ENCODE measurements at regions not wholly inside any gene's neighbourhood (a gene's known extent, or its start where the extent isn't known, plus 50 kb on each side); places are given as distances from the start of the nearest gene placed in this dataset.

DNA sequence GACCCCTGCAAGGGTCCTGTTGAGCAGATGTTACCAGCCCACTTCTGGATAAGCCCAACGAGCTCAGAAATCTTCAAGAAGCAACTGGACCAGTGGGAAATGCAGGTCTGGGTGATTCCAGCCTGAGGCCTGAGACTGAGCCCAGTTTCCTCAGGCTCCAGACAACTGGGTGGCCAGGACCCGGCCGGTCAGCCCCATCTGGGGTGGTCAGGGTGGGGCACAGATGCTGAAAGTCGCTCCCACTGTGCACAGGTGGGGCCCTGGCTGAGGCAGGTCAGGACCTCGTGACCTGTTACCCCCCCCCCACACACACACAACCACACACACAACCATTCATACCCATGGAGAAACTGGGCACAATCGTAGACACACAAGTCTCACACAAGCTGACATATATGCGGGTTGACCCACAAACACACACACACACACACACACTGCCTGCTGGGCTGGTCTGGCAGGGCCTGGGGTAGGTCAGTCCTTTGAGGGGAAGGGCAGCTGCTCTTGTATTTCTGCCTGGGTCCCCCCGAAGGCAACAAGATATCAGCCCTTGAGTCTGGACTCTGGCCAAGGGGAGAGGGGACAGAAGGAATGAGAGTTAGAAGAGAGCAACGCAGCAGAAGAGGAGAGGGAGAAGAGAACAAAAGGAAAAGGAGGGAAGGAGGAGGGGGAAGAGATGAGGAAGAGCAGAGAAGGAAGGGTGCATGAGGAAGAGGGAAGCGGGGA, 99.0 kb upstream of the CDH5 start:
- ChIA-PET CTCF (no interaction called here), POLR2A (no interaction called here)
- H3K9me3 ChIP-seq (ENCODE audit: control insufficient read depth in 2 of 3, low read length in 3 of 3), result no peaks in the 10 kb centered on the region
- no peaks in the 10 kb centered on the region for H3K36me3 ChIP-seq (ENCODE audit: control insufficient read depth in 2 of 3, insufficient read depth in 3 of 3, low read length in 3 of 3)
- H3K4me1 Mint-ChIP-seq, result peaks cover 0 to 11% (median 5%) of the 10 kb centered on the region in 7 donors
- ATAC-seq (no peak), DNase-seq (no peak)
- H3K27ac ChIP-seq (ENCODE audit: low read depth, low read length), result no peak overlapping the region
- H3K27me3 Mint-ChIP-seq, result peaks cover 25 to 70% (median 46%) of the 10 kb centered on the region in 5 donors
- no peak overlapping the region for H3K4me3 ChIP-seq (ENCODE audit: low read length)
- peaks cover 0 to 2% of the 10 kb centered on the region in 2 donors for H3K27me3 ChIP-seq (ENCODE audit: control insufficient read depth in 2 of 2, insufficient read depth in 2 of 2, low read length in 2 of 2)
- H3K4me3 Mint-ChIP-seq, result no peak overlapping the region
- no peaks in the 10 kb centered on the region for H3K4me1 ChIP-seq (ENCODE audit: control insufficient read depth in 2 of 2, insufficient read depth in 2 of 2, low read length in 2 of 2)
- no peaks in the 10 kb centered on the region for H3K9me3 Mint-ChIP-seq
- intact Hi-C loops (cut with micrococcal nuclease), result no loop called here
- H3K36me3 Mint-ChIP-seq, result no peaks in the 10 kb centered on the region
- no peak overlapping the region for H3K27ac Mint-ChIP-seq

DNA sequence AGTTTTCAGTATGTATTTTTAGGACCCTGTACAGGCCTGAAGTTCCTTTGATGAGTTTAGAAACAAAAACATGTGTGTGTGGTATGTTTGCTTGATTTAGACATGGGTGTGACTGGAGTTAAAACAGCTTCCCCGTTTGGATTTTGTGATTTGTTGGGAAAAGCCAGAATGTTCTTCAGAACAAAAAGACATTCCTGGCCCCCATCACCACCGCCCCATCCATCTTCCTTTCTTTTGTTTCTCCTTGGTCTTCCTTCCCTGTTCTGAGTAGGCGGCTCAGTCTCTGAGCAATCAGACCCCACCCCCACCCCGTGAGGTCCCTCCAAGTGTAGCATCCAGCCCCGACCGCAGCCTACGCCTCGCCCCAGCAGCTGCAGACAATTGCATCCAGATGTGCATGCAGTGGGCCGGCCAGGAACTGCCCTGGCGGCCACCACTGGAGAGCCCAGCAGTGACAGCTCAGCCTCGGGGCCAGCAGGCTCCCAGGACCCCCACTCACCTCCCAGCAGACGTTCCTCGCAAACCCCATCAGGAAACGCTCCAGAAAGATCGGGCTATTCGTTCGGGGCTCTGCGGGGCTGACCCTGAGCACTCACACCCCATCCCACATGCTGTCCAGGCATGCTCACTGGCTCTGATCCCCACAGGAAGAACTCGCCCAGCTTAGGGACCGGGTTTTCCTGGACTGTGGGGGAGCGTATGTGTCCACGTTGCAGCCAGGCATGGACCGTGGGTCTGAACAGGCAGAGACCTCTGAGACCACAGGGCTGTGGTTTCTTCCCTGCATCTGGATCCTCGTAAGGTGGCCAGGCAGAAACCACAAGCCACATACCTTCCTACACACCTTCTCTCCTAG, 99.8 kb upstream of the CDH5 start:
- Histone ChIP-seq H3K4me1 (ENCODE audit: control insufficient read depth in 2 of 2, insufficient read depth in 2 of 2, low read length in 2 of 2) (no peaks in the 10 kb centered on the region), H3K4me3 (ENCODE audit: low read length) (no peak overlapping the region), H3K27ac (ENCODE audit: low read depth, low read length) (no peak overlapping the region), H3K27me3 (ENCODE audit: control insufficient read depth in 2 of 2, insufficient read depth in 2 of 2, low read length in 2 of 2) (peaks cover 0 to under 1% of the 10 kb centered on the region in 2 donors), H3K36me3 (ENCODE audit: control insufficient read depth in 2 of 3, insufficient read depth in 3 of 3, low read length in 3 of 3) (no peaks in the 10 kb centered on the region), H3K9me3 (ENCODE audit: control insufficient read depth in 2 of 3, low read length in 3 of 3) (no peaks in the 10 kb centered on the region)
- Mint-ChIP-seq H3K4me3 (no peak overlapping the region), H3K27me3 (peaks cover 25 to 70% (median 46%) of the 10 kb centered on the region in 5 donors), H3K27ac (no peak overlapping the region), H3K9me3 (no peaks in the 10 kb centered on the region), H3K36me3 (no peaks in the 10 kb centered on the region), H3K4me1 (peaks cover 0 to 12% (median 5%) of the 10 kb centered on the region in 7 donors)
- ATAC-seq (no peak), DNase-seq (no peak)
- CTCF ChIA-PET, result no interaction called here
- POLR2A ChIA-PET, result no interaction called here
- intact Hi-C loops (cut with micrococcal nuclease), result no loop called here

DNA sequence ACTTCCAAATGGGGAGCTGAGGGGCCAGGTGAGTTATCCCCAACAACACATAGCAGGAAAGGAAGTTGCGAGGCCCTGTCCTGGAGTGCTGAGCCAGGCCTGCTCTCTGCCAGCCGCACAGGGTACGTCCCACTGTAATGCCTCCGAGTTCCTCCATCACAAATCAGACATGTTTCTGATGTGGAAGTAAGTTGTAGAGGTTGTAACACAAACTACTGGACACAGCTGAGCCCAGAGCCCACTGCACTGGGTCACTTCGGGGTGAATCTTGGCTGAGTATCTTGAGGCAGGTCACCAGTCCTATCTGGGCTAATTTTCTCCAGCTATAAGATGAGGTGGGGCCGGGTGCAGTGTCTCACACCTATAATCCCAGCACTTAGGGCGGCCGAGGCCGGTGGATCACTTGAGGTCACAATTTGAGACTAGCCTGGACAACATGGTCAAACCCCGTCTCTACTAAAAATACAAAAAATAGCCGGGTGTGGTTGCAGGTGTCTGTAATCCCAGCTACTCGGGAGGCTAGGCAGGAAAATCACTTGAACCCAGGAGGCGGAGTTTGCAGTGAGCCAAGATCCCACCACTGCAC, 100.8 kb upstream of the CDH5 start:
- CTCF ChIA-PET, result no interaction called here
- DNase-seq, result no peak

DNA sequence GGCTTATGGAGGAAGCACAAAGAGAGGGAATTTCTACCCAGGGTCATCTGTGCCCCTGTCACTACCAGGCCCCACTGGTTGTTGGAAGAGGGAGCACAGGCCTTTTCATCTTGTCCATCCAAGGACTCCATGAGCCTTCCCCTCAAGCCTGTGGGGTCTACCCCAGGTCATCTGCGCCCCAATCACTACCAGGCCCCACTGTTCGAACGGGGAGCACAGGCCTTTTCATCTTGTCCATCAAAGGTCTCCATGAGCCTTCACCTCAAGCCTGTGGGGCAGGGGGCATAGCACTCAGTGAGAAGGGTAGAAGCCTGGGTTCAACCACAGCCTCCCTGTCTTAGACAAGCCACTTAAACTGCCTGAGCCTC, 101.5 kb upstream of the CDH5 start:
- ChIA-PET POLR2A (no interaction called here), CTCF (no interaction called here)
- H3K27ac Mint-ChIP-seq, result no peak overlapping the region
- H3K9me3 Mint-ChIP-seq, result no peaks in the 10 kb centered on the region
- DNase-seq, result no peak
- Histone ChIP-seq H3K9me3 (ENCODE audit: control insufficient read depth in 2 of 3, low read length in 3 of 3) (no peaks in the 10 kb centered on the region), H3K4me3 (ENCODE audit: low read length) (no peak overlapping the region), H3K36me3 (ENCODE audit: control insufficient read depth in 2 of 3, insufficient read depth in 3 of 3, low read length in 3 of 3) (no peaks in the 10 kb centered on the region), H3K4me1 (ENCODE audit: control insufficient read depth in 2 of 2, insufficient read depth in 2 of 2, low read length in 2 of 2) (no peaks in the 10 kb centered on the region), H3K27me3 (ENCODE audit: control insufficient read depth in 2 of 2, insufficient read depth in 2 of 2, low read length in 2 of 2) (no peaks in the 10 kb centered on the region), H3K27ac (ENCODE audit: low read depth, low read length) (no peak overlapping the region)
- ATAC-seq, result no peak
- peaks cover 19 to 63% (median 40%) of the 10 kb centered on the region in 5 donors for H3K27me3 Mint-ChIP-seq
- peaks cover 0 to 11% (median 5%) of the 10 kb centered on the region in 7 donors for H3K4me1 Mint-ChIP-seq
- no peak overlapping the region for H3K4me3 Mint-ChIP-seq
- intact Hi-C loops (cut with micrococcal nuclease), result no loop called here
- H3K36me3 Mint-ChIP-seq, result no peaks in the 10 kb centered on the region

More for the DNA sequence above, 100.8 kb upstream of the CDH5 start:
- no peak overlapping the region for H3K27ac Mint-ChIP-seq
- H3K27me3 Mint-ChIP-seq, result peaks cover 20 to 65% (median 41%) of the 10 kb centered on the region in 5 donors
- ATAC-seq, result no peak
- peaks cover 0 to 11% (median 5%) of the 10 kb centered on the region in 7 donors for H3K4me1 Mint-ChIP-seq
- H3K36me3 ChIP-seq (ENCODE audit: control insufficient read depth in 2 of 3, insufficient read depth in 3 of 3, low read length in 3 of 3), result no peaks in the 10 kb centered on the region
- intact Hi-C loops (cut with micrococcal nuclease), result no loop called here
- H3K4me3 Mint-ChIP-seq, result no peak overlapping the region
- no peaks in the 10 kb centered on the region for H3K27me3 ChIP-seq (ENCODE audit: control insufficient read depth in 2 of 2, insufficient read depth in 2 of 2, low read length in 2 of 2)
- no peaks in the 10 kb centered on the region for H3K9me3 ChIP-seq (ENCODE audit: control insufficient read depth in 2 of 3, low read length in 3 of 3)
- H3K4me1 ChIP-seq (ENCODE audit: control insufficient read depth in 2 of 2, insufficient read depth in 2 of 2, low read length in 2 of 2), result no peaks in the 10 kb centered on the region
- no peak overlapping the region for H3K4me3 ChIP-seq (ENCODE audit: low read length)
- no peak overlapping the region for H3K27ac ChIP-seq (ENCODE audit: low read depth, low read length)
- no peaks in the 10 kb centered on the region for H3K9me3 Mint-ChIP-seq
- POLR2A ChIA-PET, result no interaction called here
- no peaks in the 10 kb centered on the region for H3K36me3 Mint-ChIP-seq

DNA sequence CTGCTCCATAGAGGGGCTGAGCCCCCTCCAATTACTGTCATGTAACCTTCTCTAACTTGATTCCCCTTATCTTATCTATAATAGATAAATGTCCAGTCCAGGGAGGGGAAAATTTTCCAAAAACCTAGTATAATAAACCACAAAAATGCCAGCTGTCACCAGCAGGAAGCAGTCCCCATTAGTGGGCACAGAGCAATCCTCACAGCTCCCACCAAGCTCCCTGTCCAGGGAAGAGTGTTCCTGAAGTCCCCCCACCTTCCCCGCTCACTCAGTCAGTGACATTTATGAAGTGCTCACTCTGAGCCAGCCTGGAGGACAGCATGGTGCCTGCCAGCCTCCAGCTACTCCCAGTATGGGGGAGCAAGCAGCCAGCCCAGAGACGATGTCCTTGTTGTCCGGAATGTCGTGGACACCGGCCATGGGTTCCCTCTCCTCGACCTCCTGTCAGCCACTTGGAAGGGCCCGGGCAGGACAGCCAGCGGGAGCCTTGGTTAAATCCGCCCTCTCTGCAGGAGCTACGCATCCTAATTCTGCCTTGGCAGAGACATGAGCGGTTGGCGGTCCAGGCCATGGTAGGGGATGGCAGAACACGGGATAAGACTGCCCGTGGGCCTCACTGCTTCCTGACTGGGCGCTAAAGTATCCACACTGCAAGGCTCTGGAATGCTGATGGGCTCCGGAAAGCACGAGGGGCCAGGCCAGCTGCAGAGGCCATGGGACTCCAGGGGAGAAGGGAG, 102.0 kb upstream of the CDH5 start:
- Mint-ChIP-seq H3K27ac (no peak overlapping the region), H3K9me3 (no peaks in the 10 kb centered on the region), H3K27me3 (peaks cover 19 to 62% (median 39%) of the 10 kb centered on the region in 5 donors), H3K4me3 (no peak overlapping the region), H3K4me1 (peaks cover 0 to 11% (median 5%) of the 10 kb centered on the region in 7 donors), H3K36me3 (no peaks in the 10 kb centered on the region)
- ChIA-PET POLR2A (no interaction called here), CTCF (no interaction called here)
- intact Hi-C loops (cut with micrococcal nuclease), result no loop called here
- Histone ChIP-seq H3K27ac (ENCODE audit: low read depth, low read length) (no peak overlapping the region), H3K36me3 (ENCODE audit: control insufficient read depth in 2 of 3, insufficient read depth in 3 of 3, low read length in 3 of 3) (no peaks in the 10 kb centered on the region), H3K4me1 (ENCODE audit: control insufficient read depth in 2 of 2, insufficient read depth in 2 of 2, low read length in 2 of 2) (no peaks in the 10 kb centered on the region), H3K4me3 (ENCODE audit: low read length) (no peak overlapping the region), H3K9me3 (ENCODE audit: control insufficient read depth in 2 of 3, low read length in 3 of 3) (no peaks in the 10 kb centered on the region), H3K27me3 (ENCODE audit: control insufficient read depth in 2 of 2, insufficient read depth in 2 of 2, low read length in 2 of 2) (no peaks in the 10 kb centered on the region)
- DNase-seq, result no peak
- ATAC-seq, result no peak

DNA sequence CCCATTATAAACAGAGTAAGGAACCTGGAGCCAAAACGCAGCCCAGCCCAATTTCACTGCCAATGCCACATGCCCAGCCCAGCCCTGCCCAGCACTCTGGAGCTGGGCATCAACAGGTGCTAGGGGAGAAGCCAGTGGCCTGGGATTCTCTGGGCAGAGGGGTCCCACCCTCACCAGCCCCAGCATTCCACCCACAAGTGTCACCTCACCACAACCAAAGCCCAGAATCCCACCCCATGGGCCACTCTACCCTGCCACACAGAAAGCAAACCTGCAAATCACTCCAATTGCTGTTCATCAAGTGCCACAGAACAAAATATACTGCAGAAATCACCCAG, 102.5 kb upstream of the CDH5 start:
- Mint-ChIP-seq H3K4me3 (no peak overlapping the region), H3K36me3 (no peaks in the 10 kb centered on the region), H3K4me1 (peaks cover 0 to 11% (median 0%) of the 10 kb centered on the region in 7 donors), H3K27ac (no peak overlapping the region), H3K9me3 (no peaks in the 10 kb centered on the region), H3K27me3 (peaks cover 14 to 57% (median 34%) of the 10 kb centered on the region in 5 donors)
- DNase-seq (no peak), ATAC-seq (no peak)
- CTCF ChIA-PET, result no interaction called here
- Histone ChIP-seq H3K4me3 (ENCODE audit: low read length) (no peak overlapping the region), H3K36me3 (ENCODE audit: control insufficient read depth in 2 of 3, insufficient read depth in 3 of 3, low read length in 3 of 3) (no peaks in the 10 kb centered on the region), H3K9me3 (ENCODE audit: control insufficient read depth in 2 of 3, low read length in 3 of 3) (no peaks in the 10 kb centered on the region), H3K27ac (ENCODE audit: low read depth, low read length) (no peak overlapping the region), H3K4me1 (ENCODE audit: control insufficient read depth in 2 of 2, insufficient read depth in 2 of 2, low read length in 2 of 2) (no peaks in the 10 kb centered on the region), H3K27me3 (ENCODE audit: control insufficient read depth in 2 of 2, insufficient read depth in 2 of 2, low read length in 2 of 2) (no peaks in the 10 kb centered on the region)
- POLR2A ChIA-PET, result no interaction called here
- intact Hi-C loops (cut with micrococcal nuclease), result no loop called here

All from naive thymus-derived CD4-positive, alpha-beta T cell (primary cell).